GM13976 (cell line): ENCODE measurements at regions not wholly inside any gene's neighbourhood (a gene's known extent, or its start where the extent isn't known, plus 50 kb on each side); places are given as distances from the start of the nearest gene placed in this dataset.

ENCODE experiments used
- DNase-seq: peaks from one replicate; pipeline ENCODE4 v3.0.0; 2012; ENCODE audit warnings: low spot score
- CTCF ChIP-seq: IDR thresholded peaks from 2 replicates; pipeline ENCODE4 v1.5.1; 2012; ENCODE audit warnings: borderline replicate concordance, mild to moderate bottlenecking; ENCODE audit not compliant: insufficient read depth; ENCODE audit errors: extremely low read depth, missing control alignments, control extremely low read depth
- in situ Hi-C: fragments of 300-500 bp; cut with MboI; formaldehyde crosslinking; loops from one replicate; pipeline ENCODE4 v1.12.0; 2022; ENCODE audit warnings: low sequenced_read_pairs, mixed read lengths, inconsistent platforms; ENCODE audit not compliant: unreplicated experiment

- in situ Hi-C loops: no loop called here
- no peak for DNase-seq
- no peak for TF ChIP-seq CTCF
Observed at GRCh38 chr7:126378642-126379041, 874.1 kb downstream of the GRM8 start.

GRCh38 chr7:126370038-126370668, 882.6 kb downstream of the GRM8 start:
- in situ Hi-C loops: no loop called here
- TF ChIP-seq CTCF: no peak
- DNase-seq: no peak

- no peak for TF ChIP-seq CTCF
- in situ Hi-C loops: no loop called here
- DNase-seq: no peak
Observed at GRCh38 chr7:126362746-126363145, 890.0 kb downstream of the GRM8 start.

- in situ Hi-C loops: no loop called here
- no peak for DNase-seq
- no peak for TF ChIP-seq CTCF
Observed at GRCh38 chr7:126361183-126361582, 891.6 kb downstream of the GRM8 start.

DNA sequence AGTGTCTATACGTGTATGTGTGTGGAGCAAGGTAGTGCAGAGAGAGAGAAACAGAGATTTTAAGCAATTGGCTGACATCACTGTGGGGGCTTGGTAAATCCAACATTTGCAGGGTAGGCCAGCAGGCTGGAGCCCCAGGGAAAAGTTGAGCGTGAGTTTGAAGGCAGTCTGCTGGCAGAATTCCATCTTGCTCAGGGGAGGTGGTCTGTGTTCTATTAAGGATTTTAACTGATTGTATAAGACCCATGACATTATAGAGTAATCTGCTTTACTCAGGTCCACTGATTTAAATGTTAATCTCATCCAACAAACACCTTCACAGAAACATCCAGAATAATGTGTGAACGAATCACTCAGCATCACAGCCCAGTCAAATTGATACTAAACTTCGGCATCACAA, 912.9 kb downstream of the GRM8 start:
- DNase-seq: no peak
- TF ChIP-seq CTCF: no peak
- in situ Hi-C loops: no loop called here

DNA sequence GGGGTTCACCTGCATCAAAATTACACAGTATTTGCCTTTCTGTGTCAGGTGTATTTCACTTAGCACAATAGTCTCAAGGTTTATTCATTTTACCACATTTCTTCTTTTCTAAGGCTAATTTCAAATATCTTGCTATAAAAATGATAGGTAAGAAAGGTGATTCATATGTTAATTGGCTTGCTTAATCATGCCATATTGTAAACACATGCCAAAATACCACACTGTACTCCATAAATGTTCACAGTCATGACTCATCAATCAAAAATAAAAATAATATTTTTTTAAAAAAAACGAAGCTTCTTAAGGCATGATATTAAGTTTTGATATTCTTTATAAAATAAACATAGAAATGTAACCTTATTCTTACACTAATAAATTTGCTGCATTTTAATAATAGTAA, 947.1 kb downstream of the GRM8 start:
- DNase-seq: no peak
- in situ Hi-C loops: no loop called here
- no peak for TF ChIP-seq CTCF

GRCh38 chr7:126303926-126304325, 948.8 kb downstream of the GRM8 start:
- no peak for TF ChIP-seq CTCF

More at GRCh38 chr7:126303926-126304325, 948.8 kb downstream of the GRM8 start:
- no peak for DNase-seq
- in situ Hi-C loops: no loop called here
